ENCODE measurements at regions not wholly inside any gene's neighbourhood (a gene's known extent, or its start where the extent isn't known, plus 50 kb on each side); places are given as distances from the start of the nearest gene placed in this dataset.

DNA sequence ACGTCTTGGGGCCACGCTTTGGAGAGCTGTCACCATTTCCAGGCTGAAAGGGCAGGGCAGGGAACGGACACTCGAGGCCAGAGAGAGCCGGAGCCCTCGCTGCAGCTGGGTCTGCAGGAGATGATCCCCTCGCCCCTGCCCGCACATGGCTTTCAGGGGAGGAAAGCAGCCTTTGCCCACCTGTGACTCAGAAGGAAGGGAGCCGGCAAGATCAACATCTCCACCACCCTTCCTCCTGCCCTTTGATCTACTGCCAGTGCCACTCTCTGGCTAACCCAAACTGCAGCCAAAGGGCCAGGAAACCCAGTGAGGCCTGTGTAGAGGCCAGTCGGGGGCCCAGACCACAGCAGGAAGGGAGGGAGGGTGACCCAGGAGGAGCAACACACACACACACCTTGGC is 137.1 kb upstream of the ERCC6L2 start:
- H3K27me3 ChIP-seq (ENCODE audit: control insufficient read depth in 1 of 2, insufficient read depth in 2 of 2, low read length in 2 of 2): no peaks in the 10 kb centered on the region
- no peak overlapping the region for H3K27ac ChIP-seq (ENCODE audit: low read depth in 1 of 2, low read length in 2 of 2)
- Mint-ChIP-seq H3K9me3 (no peaks in the 10 kb centered on the region), H3K4me3 (no peak overlapping the region), H3K4me1 (ENCODE audit: low read depth) (peaks cover 16% of the 10 kb centered on the region), H3K27ac (no peak overlapping the region), H3K27me3 (peaks cover 4% of the 10 kb centered on the region), H3K36me3 (ENCODE audit: low read depth) (no peaks in the 10 kb centered on the region)
- TF ChIP-seq, protein P1, sequence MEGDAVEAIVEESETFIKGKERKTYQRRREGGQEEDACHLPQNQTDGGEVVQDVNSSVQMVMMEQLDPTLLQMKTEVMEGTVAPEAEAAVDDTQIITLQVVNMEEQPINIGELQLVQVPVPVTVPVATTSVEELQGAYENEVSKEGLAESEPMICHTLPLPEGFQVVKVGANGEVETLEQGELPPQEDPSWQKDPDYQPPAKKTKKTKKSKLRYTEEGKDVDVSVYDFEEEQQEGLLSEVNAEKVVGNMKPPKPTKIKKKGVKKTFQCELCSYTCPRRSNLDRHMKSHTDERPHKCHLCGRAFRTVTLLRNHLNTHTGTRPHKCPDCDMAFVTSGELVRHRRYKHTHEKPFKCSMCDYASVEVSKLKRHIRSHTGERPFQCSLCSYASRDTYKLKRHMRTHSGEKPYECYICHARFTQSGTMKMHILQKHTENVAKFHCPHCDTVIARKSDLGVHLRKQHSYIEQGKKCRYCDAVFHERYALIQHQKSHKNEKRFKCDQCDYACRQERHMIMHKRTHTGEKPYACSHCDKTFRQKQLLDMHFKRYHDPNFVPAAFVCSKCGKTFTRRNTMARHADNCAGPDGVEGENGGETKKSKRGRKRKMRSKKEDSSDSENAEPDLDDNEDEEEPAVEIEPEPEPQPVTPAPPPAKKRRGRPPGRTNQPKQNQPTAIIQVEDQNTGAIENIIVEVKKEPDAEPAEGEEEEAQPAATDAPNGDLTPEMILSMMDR (IDR thresholded peaks at IDR 0.05): no peak
- DNase-seq (no peak), ATAC-seq (ENCODE audit: poor library complexity) (no peak)
- H3K4me1 ChIP-seq (ENCODE audit: insufficient read depth, low read length): peaks cover 7% of the 10 kb centered on the region
- intact Hi-C loops (cut with DNase I, micrococcal nuclease): no loop called here
- no peaks in the 10 kb centered on the region for H3K36me3 ChIP-seq (ENCODE audit: insufficient read depth, low read length)
- ChIA-PET POLR2A (no interaction called here), CTCF (no interaction called here)
- H3K9me3 ChIP-seq (ENCODE audit: control insufficient read depth in 1 of 2, insufficient read depth in 1 of 2, low read length in 2 of 2): no peaks in the 10 kb centered on the region
- no peak overlapping the region for H3K4me3 ChIP-seq (ENCODE audit: low read length)

DNA sequence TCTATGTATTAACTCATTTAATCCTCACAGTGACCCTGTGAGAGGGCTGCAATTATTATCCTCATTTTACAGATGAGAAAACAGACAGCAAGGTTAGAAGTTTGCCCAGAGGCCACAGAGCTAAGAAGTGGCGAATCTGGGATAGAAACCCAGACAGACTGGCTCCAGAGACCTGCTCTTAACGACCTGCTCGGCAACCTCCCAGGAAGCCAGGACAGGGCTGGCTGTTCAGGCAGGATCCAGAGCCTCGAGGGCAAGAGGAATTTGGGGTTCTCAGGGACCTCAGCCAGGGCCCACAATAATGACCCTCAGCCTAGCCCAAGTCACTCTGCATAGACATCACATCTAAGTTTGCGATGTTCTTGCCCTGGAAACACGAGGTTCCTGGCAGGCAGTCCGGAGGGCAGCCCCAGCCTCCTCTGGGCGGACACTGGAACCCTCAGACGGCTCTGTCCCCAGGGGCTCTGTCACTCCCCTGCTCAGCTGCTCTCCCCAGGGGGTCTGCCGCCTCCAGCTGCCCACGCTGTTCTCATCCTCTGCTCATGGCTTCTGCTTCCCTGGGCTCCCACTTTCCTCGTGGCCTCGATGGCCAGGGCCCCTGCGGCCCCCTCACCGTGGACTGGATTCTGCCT is 138.5 kb upstream of the ERCC6L2 start:
- H3K9me3 Mint-ChIP-seq: no peaks in the 10 kb centered on the region
- peaks cover 16% of the 10 kb centered on the region for H3K4me1 Mint-ChIP-seq (ENCODE audit: low read depth)
- Histone ChIP-seq H3K4me1 (ENCODE audit: insufficient read depth, low read length) (peaks cover 7% of the 10 kb centered on the region), H3K27me3 (ENCODE audit: control insufficient read depth in 1 of 2, insufficient read depth in 2 of 2, low read length in 2 of 2) (no peaks in the 10 kb centered on the region), H3K9me3 (ENCODE audit: control insufficient read depth in 1 of 2, insufficient read depth in 1 of 2, low read length in 2 of 2) (no peaks in the 10 kb centered on the region), H3K36me3 (ENCODE audit: insufficient read depth, low read length) (no peaks in the 10 kb centered on the region), H3K4me3 (ENCODE audit: low read length) (no peak overlapping the region), H3K27ac (ENCODE audit: low read depth in 1 of 2, low read length in 2 of 2) (no peak overlapping the region)
- ChIA-PET CTCF (no interaction called here), POLR2A (no interaction called here)
- H3K27me3 Mint-ChIP-seq: peaks cover 7% of the 10 kb centered on the region
- DNase-seq: no peak
- no peak for ATAC-seq (ENCODE audit: poor library complexity)
- TF ChIP-seq, protein P1 (IDR thresholded peaks at IDR 0.05): no peak
- no peak overlapping the region for H3K4me3 Mint-ChIP-seq
- no peaks in the 10 kb centered on the region for H3K36me3 Mint-ChIP-seq (ENCODE audit: low read depth)
- intact Hi-C loops (cut with DNase I, micrococcal nuclease): no loop called here
- no peak overlapping the region for H3K27ac Mint-ChIP-seq

DNA sequence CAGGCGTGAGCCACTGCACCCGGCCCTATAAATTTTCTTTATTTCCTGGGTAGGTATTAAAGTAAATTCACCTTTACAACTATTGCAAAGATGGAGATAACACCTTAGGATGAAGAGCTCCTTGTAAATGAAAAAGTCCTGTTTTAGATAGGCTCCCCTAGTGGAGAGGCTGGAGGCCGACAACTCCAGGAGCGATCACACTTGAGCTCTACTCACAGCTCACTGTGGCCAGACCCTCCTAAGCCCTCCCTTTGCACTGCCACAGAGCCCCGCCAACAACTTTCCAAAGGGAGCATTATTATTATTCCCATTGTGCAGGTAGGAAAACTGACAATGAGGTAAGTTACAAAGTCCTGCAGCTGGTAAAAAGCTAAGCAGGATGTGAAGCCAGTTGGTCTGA is 139.1 kb upstream of the ERCC6L2 start:
- Histone ChIP-seq H3K27ac (ENCODE audit: low read depth in 1 of 2, low read length in 2 of 2) (no peak overlapping the region), H3K4me1 (ENCODE audit: insufficient read depth, low read length) (peaks cover 7% of the 10 kb centered on the region), H3K4me3 (ENCODE audit: low read length) (no peak overlapping the region), H3K9me3 (ENCODE audit: control insufficient read depth in 1 of 2, insufficient read depth in 1 of 2, low read length in 2 of 2) (no peaks in the 10 kb centered on the region), H3K36me3 (ENCODE audit: insufficient read depth, low read length) (no peaks in the 10 kb centered on the region), H3K27me3 (ENCODE audit: control insufficient read depth in 1 of 2, insufficient read depth in 2 of 2, low read length in 2 of 2) (no peaks in the 10 kb centered on the region)
- CTCF ChIA-PET: no interaction called here
- Mint-ChIP-seq H3K4me3 (no peak overlapping the region), H3K27ac (no peak overlapping the region), H3K4me1 (ENCODE audit: low read depth) (peaks cover 16% of the 10 kb centered on the region), H3K9me3 (no peaks in the 10 kb centered on the region), H3K27me3 (peaks cover 9% of the 10 kb centered on the region), H3K36me3 (ENCODE audit: low read depth) (no peaks in the 10 kb centered on the region)
- intact Hi-C loops (cut with DNase I, micrococcal nuclease): no loop called here
- TF ChIP-seq, protein P1 (IDR thresholded peaks at IDR 0.05): no peak
- POLR2A ChIA-PET: no interaction called here
- ATAC-seq (ENCODE audit: poor library complexity): no peak
- DNase-seq: no peak
